GM21737 (cell line): ENCODE measurements at regions not wholly inside any gene's neighbourhood (a gene's known extent, or its start where the extent isn't known, plus 50 kb on each side); places are given as distances from the start of the nearest gene placed in this dataset.

Experiments used
- ATAC-seq: cut with Tn5 transposase; IDR thresholded peaks from one replicate; pipeline ENCODE4 v1.9.1; 2021; ENCODE audit warnings: mild to moderate bottlenecking, moderate library complexity; ENCODE audit not compliant: unreplicated experiment

- no peak for ATAC-seq
Measured at GRCh38 chr19:28793391-28794168, 419.4 kb downstream of the UQCRFS1 start.

- no peak for ATAC-seq
Measured at GRCh38 chr19:28785971-28786370, 427.0 kb downstream of the UQCRFS1 start.

DNA sequence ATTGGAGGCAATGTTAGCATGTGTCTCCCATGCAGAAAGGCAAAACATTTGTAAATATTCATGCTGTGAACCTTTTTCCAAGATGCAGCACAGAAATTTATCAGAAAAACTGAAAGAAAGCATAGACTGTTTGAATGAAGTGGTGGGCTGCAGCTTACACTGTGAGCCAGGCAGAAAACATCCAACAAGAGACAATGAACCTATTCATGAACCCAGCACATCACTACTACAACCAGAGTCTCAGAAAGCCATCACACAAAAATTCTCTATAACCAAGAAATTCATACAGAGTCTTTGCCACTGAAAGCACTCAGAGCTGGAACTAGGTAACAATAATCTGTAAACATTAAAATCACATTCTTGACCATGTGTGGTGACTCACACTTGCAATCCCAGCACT, 448.9 kb downstream of the UQCRFS1 start:
- no peak for ATAC-seq

- ATAC-seq, result no peak
Measured at GRCh38 chr19:28746478-28746877, 466.5 kb downstream of the UQCRFS1 start.

GRCh38 chr19:28744943-28745342, 468.0 kb downstream of the UQCRFS1 start:
- no peak for ATAC-seq

- ATAC-seq, result no peak
Measured at GRCh38 chr19:28744014-28744413, 468.9 kb downstream of the UQCRFS1 start.

DNA sequence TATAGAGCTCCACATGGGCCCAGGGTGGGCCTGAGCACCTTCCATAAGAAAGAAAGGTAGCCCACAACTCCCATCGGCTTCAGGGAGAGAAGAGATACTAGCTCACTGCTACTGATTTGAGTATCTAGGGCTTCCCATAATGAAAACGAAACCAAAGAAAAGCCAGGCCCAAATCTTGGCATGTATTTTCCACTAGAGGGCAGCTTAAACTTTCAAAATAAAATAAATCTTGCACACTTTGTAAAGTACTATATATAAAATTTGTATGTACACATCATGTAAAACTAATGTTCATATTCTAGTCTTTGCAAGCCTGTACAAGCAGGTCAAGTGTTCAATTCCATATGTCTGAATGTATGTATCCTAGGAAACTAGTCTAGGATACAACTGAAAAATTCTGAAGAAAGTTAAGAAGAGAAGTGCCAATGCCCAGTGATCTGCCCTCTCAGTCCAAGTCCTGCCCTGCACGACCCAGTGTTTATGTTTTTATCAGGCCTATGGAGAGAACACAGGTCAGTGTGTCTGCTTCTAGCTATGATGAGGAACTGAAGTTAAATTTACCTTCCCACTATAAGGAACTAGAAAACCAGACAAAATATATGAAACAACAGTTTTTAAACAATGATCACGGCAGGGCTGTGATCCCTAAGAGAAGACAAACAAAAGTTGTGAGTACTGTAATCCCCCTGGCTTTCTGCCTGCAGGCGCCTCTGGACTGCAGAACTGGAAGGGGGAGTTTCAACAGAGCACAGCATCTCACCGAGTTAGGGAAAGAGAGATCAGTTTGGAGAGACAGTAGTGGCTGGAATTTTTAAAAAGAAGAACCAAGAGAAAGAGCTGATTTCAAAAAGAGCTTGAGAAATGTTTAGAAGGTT, 475.7 kb downstream of the UQCRFS1 start:
- ATAC-seq, result no peak

- no peak for ATAC-seq
Measured at GRCh38 chr19:28736528-28736927, 476.4 kb downstream of the UQCRFS1 start.

- ATAC-seq, result no peak
Measured at GRCh38 chr19:28731577-28731976, 481.4 kb downstream of the UQCRFS1 start.

GRCh38 chr19:28730791-28731512, 482.0 kb downstream of the UQCRFS1 start:
- ATAC-seq, result no peak

GRCh38 chr19:28727480-28728159, 485.3 kb downstream of the UQCRFS1 start:
- ATAC-seq, result no peak

DNA sequence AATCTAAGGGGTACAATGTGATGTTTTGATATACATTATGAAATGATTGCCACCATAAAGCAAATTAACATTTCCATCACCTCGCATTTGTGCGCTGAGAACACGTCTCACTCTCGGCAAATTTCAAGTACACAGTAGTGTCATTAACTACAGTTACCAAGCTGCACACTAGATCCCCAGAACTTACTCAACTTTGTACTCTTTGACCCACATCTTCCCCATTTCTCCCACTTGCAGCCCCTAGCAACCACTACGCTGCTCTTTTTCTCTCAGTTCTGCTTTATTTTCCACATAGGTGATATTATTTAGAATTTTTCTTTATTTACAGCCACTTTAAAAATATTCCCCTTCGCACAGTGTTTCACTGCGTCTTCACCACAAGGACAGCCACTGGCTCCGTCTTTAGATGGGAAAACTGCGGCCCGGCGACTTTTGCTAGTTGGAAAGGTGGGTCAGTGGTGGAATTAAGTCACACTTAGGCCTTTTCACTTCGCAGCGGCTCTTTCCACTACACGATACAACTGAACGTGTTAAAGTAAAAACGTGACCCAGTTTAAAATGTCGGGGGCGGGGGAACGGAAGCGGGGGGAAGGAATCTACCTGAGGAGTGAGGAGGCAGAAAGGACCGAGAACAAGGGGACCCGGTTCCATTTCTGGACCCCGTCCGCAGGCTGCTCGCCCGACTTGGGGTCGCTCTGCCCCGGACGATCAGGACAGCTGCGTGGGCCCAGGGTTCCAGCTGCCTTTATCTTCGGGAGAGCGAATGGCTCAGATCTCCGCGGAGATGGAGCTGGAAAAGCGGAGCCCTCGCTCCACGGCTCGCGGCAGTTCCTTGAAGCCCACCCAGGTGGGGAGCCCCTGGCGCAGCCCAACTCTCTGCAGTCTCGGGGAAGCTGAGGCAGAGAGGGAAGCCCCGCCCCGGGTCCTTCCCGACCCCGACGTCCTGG, 486.1 kb downstream of the UQCRFS1 start:
- no peak for ATAC-seq

- ATAC-seq, result no peak
Measured at GRCh38 chr19:28718909-28719308, 494.0 kb downstream of the UQCRFS1 start.

DNA sequence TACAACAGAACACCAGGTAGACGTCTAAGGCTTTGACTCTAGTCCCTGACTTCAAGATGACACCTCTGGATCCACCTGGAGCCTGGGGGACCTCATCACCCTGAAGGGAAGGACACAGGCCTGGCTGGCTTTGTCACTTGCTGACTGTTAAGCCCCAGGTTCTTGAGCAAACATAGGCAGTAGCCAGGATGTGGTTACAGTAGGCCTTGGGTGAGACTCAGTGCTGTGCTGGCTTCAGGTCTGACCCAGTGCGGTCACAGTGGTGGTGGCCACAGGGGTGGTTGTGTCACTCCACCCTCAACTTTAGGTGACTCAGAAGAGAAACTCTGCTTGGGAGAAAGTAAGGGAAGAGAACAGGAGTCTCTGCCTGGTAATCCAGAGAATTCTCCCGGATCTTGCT, 497.8 kb downstream of the UQCRFS1 start:
- no peak for ATAC-seq

DNA sequence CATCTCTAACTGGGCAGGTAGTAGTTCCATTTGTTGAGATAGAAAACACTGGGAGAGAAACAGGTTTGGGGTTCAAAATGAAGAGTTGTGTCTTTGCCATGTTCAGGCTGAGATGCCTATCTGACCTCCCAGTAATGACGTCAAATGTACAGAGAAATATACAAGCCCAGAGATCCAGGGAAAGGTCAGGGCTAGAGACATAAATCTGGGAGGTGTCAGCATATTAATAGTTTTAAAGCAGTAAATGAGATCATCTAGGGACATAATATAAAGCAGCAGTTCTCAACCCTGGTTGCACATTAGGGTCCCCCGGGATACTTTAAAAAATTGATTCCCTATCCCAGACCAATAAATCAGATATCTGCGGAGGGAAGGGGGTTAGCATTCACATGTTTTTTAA, 501.5 kb downstream of the UQCRFS1 start:
- ATAC-seq, result no peak

GRCh38 chr19:28710278-28710677, 502.7 kb downstream of the UQCRFS1 start:
- ATAC-seq, result no peak

- no peak for ATAC-seq
Measured at GRCh38 chr19:28706693-28707092, 506.3 kb downstream of the UQCRFS1 start.

DNA sequence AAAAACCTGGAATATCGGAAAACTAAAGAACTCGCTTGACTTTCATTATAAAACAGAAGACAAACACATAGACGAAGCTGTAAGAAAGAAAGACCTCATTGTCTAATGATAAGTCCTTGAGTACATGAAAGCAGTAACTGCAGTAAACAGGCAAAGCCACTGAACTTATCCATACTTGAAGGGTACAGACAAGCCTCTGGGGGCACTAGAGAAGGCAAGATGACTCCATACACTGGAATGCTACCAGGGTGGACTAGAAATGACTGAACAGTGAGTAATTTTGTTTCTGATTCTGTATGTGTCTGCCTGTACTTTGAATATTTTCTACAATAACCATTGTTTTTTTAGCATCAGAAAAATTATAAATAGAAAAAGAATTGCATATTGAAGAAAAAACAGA, 507.9 kb downstream of the UQCRFS1 start:
- ATAC-seq, result no peak

GRCh38 chr19:28703400-28703956, 509.5 kb downstream of the UQCRFS1 start:
- ATAC-seq, result no peak
